Stimulated activated naive CD8-positive, alpha-beta T cell treated with anti-CD3 and anti-CD28 coated beads, Interleukin-15, Interleukin-2, amounts not matched to agents 100 ng/mL and 50 ng/mL, for 24 hours (primary cell): ENCODE measurements at regions not wholly inside any gene's neighbourhood (a gene's known extent, or its start where the extent isn't known, plus 50 kb on each side); places are given as distances from the start of the nearest gene placed in this dataset.
"Not testable (repeated sequence)": the region's sequence is repeated elsewhere in the genome, so short reads cannot be mapped to it uniquely, and the experiment has no call there.

ENCODE experiments used
- H3K27ac Mint-ChIP-seq: one replicate; pipeline ENCODE4 v1.8.0; 2021; ENCODE audit warnings: mild to moderate bottlenecking, mixed read lengths
- H3K27me3 Mint-ChIP-seq: one replicate; pipeline ENCODE4 v1.8.0; 2021; ENCODE audit warnings: mixed read lengths
- H3K36me3 Mint-ChIP-seq: one replicate; pipeline ENCODE4 v1.8.0; 2021; ENCODE audit warnings: low read depth, mixed read lengths
- H3K4me1 Mint-ChIP-seq: one replicate; pipeline ENCODE4 v1.8.0; 2021; ENCODE audit warnings: low read depth, mixed read lengths
- H3K4me3 Mint-ChIP-seq: one replicate; pipeline ENCODE4 v1.8.0; 2021; ENCODE audit warnings: mild to moderate bottlenecking, mixed read lengths
- H3K9me3 Mint-ChIP-seq: one replicate; pipeline ENCODE4 v1.8.0; 2021; ENCODE audit warnings: mixed read lengths

- Mint-ChIP-seq H3K4me3 (no peak overlapping the region), H3K27me3 (no peaks in the 10 kb centered on the region), H3K9me3 (no peaks in the 10 kb centered on the region), H3K27ac (no peak overlapping the region), H3K36me3 (peaks cover 54% of the 10 kb centered on the region), H3K4me1 (no peaks in the 10 kb centered on the region)
Observed at GRCh38 chr4:122973465-122973864, 51.1 kb upstream of the NUDT6 start.

DNA sequence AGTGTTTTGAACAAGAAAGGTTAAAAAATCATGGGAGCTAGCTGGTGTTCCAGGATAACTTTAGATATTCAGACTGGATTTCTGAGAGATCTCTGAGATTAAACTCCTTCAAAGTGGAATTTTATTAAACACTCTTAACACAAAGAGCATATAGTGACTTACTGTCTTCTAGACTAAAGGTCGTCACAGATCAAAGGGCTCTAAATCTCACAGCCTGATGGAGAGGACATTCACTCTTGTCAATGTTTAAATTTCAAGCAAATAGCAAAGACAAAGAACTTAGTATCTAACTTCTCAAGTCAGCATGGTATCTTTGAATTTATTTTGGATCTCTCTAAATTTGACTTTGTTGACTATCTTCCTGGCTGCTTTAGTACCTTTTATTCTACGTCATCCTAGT, 53.7 kb upstream of the NUDT6 start:
- Mint-ChIP-seq H3K27ac (no peak overlapping the region), H3K27me3 (no peaks in the 10 kb centered on the region), H3K36me3 (peaks cover 72% of the 10 kb centered on the region), H3K9me3 (no peaks in the 10 kb centered on the region), H3K4me3 (no peak overlapping the region), H3K4me1 (no peaks in the 10 kb centered on the region)

GRCh38 chr4:122977103-122977502, 54.7 kb upstream of the NUDT6 start:
- no peaks in the 10 kb centered on the region for H3K9me3 Mint-ChIP-seq
- no peaks in the 10 kb centered on the region for H3K4me1 Mint-ChIP-seq
- no peak overlapping the region for H3K4me3 Mint-ChIP-seq
- no peak overlapping the region for H3K27ac Mint-ChIP-seq
- H3K36me3 Mint-ChIP-seq: peaks cover 81% of the 10 kb centered on the region
- no peaks in the 10 kb centered on the region for H3K27me3 Mint-ChIP-seq

GRCh38 chr4:122978109-122978508, 55.7 kb upstream of the NUDT6 start:
- Mint-ChIP-seq H3K9me3 (no peaks in the 10 kb centered on the region), H3K4me1 (peaks cover 1% of the 10 kb centered on the region), H3K36me3 (peaks cover 80% of the 10 kb centered on the region), H3K27ac (no peak overlapping the region), H3K27me3 (no peaks in the 10 kb centered on the region), H3K4me3 (no peak overlapping the region)

DNA sequence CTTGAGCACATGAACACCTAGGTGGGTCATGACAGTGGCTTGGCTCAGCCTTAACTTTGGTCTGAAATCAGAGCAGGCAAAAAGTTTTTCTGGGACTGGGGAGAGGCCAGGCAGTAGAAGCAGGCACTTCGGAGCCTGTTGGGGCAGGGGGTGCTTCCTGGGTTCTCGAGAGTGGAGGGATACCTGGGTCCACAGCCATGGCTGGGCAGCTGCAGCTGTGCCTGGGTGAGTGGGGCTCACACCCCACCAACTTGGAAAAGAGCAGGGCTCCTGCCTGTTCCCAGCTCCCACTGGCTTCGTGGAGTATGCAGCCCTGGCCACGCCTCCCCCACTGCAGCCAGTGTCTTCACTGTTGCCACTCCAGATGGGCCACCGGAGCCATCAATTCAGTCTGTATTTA, 56.4 kb upstream of the NUDT6 start:
- peaks cover 80% of the 10 kb centered on the region for H3K36me3 Mint-ChIP-seq
- no peaks in the 10 kb centered on the region for H3K27me3 Mint-ChIP-seq
- H3K27ac Mint-ChIP-seq: no peak overlapping the region
- H3K9me3 Mint-ChIP-seq: no peaks in the 10 kb centered on the region
- H3K4me3 Mint-ChIP-seq: no peak overlapping the region
- H3K4me1 Mint-ChIP-seq: peaks cover 3% of the 10 kb centered on the region

- Mint-ChIP-seq H3K27me3 (no peaks in the 10 kb centered on the region), H3K4me1 (peaks cover 3% of the 10 kb centered on the region), H3K36me3 (peaks cover 82% of the 10 kb centered on the region), H3K4me3 (no peak overlapping the region), H3K9me3 (peaks cover 6% of the 10 kb centered on the region), H3K27ac (no peak overlapping the region)
Observed at GRCh38 chr4:122980860-122981259, 58.5 kb upstream of the NUDT6 start.

DNA sequence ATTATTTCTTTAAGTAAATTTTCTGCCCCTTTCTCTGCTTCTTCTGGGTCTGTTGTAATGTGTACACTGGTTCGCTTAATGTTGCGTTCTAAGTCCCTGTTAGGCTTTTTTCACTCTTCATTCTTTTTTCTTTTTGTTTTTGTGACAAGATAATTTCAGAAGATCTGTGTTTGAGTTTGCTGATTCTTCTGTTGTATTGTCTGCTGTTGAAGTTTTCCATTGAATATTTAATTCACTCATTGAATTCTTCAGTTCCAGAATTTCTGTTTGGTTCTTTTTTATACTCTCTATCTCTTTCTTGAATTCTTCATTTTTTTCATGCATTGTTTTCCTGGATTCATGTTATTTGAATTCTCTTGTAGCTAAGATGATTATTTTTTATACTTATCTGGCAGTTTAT, 66.3 kb upstream of the NUDT6 start:
- no peaks in the 10 kb centered on the region for H3K4me1 Mint-ChIP-seq
- no peaks in the 10 kb centered on the region for H3K27me3 Mint-ChIP-seq
- no peak overlapping the region for H3K4me3 Mint-ChIP-seq
- no peak overlapping the region for H3K27ac Mint-ChIP-seq
- H3K36me3 Mint-ChIP-seq: peaks cover 71% of the 10 kb centered on the region
- H3K9me3 Mint-ChIP-seq: peaks cover 34% of the 10 kb centered on the region

DNA sequence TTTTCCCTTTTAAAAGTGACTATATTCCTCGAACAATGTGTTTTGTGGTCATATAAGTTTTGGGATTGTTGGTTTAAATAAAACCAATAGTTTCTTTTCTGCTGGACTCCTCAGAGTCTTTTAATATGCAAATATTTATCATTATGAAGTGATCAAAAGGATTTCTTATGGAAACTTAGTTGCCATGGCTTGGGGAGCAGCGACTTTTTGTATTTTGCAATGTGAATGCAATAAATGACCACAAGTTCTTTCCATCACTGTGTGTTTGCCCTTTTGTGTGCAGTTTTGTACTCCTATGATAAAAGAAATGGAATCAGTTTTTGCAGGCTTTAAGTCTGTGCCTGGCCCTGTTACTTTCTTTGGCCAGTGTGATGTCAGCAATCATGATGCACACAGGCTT, 68.5 kb upstream of the NUDT6 start:
- H3K9me3 Mint-ChIP-seq: peaks cover 28% of the 10 kb centered on the region
- no peak overlapping the region for H3K4me3 Mint-ChIP-seq
- H3K36me3 Mint-ChIP-seq: peaks cover 57% of the 10 kb centered on the region
- no peak overlapping the region for H3K27ac Mint-ChIP-seq
- H3K27me3 Mint-ChIP-seq: no peaks in the 10 kb centered on the region
- no peaks in the 10 kb centered on the region for H3K4me1 Mint-ChIP-seq

DNA sequence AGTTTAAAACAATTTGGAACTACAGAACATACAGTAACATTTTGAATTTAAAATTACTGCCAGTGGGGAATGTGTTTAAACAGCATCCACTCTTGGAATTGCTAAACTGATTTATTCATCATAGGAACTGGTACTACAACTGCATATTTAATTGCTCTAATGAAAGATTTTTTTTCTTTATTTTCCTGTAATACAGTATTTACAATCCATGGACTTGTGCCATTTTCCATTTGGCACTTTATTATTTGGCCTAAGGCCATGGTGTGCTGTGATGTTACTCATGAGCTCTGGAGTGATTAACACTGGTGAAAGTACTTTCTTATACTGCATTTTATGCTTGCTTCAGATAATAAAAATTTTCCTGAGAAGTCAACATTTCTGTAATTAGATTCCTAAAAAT, 69.7 kb upstream of the NUDT6 start:
- Mint-ChIP-seq H3K27me3 (no peaks in the 10 kb centered on the region), H3K4me1 (no peaks in the 10 kb centered on the region), H3K36me3 (peaks cover 54% of the 10 kb centered on the region), H3K27ac (no peak overlapping the region), H3K4me3 (no peak overlapping the region), H3K9me3 (peaks cover 22% of the 10 kb centered on the region)

DNA sequence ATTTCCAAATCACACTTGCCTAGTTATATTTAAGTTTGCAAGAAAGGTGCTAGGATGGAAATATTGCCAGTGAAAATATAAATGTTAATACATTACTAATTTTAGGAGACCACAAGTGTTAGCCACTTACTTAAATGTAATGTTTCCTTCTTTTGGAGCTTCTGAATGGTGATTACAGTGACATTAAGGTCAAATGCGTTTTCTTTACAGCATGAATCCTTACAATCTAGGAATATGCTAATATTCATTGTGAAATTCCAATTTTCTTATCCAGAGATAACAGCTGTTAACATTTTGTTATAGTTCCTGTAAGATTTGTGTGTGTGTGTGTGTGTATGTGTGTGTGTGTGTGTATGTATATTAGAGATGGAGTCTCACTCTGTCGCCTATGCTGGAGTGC, 70.2 kb upstream of the NUDT6 start:
- Mint-ChIP-seq H3K27ac (no peak overlapping the region), H3K4me1 (peaks cover 4% of the 10 kb centered on the region), H3K4me3 (no peak overlapping the region), H3K27me3 (no peaks in the 10 kb centered on the region), H3K36me3 (peaks cover 55% of the 10 kb centered on the region), H3K9me3 (peaks cover 18% of the 10 kb centered on the region)

GRCh38 chr4:122996350-122996749, 74.0 kb upstream of the NUDT6 start:
- Mint-ChIP-seq H3K27ac (no peak overlapping the region), H3K27me3 (no peaks in the 10 kb centered on the region), H3K4me3 (no peak overlapping the region), H3K9me3 (peaks cover 5% of the 10 kb centered on the region), H3K4me1 (peaks cover 11% of the 10 kb centered on the region), H3K36me3 (peaks cover 34% of the 10 kb centered on the region)

GRCh38 chr4:122997463-122998101, 75.2 kb upstream of the NUDT6 start:
- Mint-ChIP-seq H3K9me3 (peaks cover 5% of the 10 kb centered on the region), H3K27me3 (no peaks in the 10 kb centered on the region), H3K27ac (no peak overlapping the region), H3K4me1 (peaks cover 11% of the 10 kb centered on the region), H3K36me3 (peaks cover 35% of the 10 kb centered on the region), H3K4me3 (no peak overlapping the region)

GRCh38 chr4:123004079-123004478, 81.7 kb upstream of the NUDT6 start:
- H3K9me3 Mint-ChIP-seq: peaks cover 14% of the 10 kb centered on the region
- peaks cover 69% of the 10 kb centered on the region for H3K36me3 Mint-ChIP-seq
- H3K4me3 Mint-ChIP-seq, H3K4me1 Mint-ChIP-seq, H3K27ac Mint-ChIP-seq, H3K27me3 Mint-ChIP-seq: not testable (repeated sequence)

DNA sequence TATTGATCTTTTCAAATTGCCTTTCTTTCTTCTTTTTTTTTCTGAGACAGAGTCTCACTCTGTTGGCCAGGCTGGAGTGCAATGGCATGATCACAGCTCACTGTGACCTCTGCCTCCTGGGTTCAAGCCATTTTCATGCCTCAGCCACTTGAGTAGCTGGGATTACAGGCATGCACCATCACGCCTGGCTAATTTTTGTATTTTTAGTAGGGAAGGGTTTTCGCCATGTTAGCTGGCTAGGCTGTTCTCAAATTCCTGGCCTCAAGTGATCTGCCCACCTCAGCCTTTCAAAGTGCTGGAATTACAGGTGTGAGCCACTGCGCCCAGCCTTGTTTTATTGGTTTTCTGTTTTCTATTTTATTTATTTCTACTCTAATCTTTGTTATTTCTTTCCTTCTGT, 82.7 kb upstream of the NUDT6 start:
- not testable (repeated sequence) for H3K4me3 Mint-ChIP-seq

DNA sequence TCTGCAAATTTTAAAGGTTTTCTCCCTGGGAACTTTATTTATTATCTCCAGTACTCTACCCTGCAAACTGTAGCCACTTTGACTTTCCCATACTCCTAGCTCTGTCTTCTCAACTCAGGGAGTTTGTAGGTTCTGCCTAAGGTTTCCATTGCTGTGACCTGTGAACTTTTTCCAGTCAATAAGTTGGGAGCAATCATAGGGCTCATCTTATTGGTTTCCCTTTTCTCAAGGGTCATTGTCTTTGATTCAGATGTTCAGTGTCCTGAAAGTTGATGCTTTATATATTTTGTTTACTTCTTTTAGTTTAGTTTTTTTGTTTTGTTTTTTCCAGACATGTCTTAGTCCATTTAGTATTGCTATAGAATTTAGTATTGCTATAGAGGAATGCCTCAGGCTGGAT, 85.3 kb upstream of the NUDT6 start:
- Mint-ChIP-seq H3K27ac (no peak overlapping the region), H3K9me3 (peaks cover 14% of the 10 kb centered on the region), H3K27me3 (no peaks in the 10 kb centered on the region), H3K36me3 (peaks cover 84% of the 10 kb centered on the region), H3K4me3 (no peak overlapping the region), H3K4me1 (peaks cover 3% of the 10 kb centered on the region)

More for the DNA sequence above, 82.7 kb upstream of the NUDT6 start:
- H3K4me1 Mint-ChIP-seq, H3K27me3 Mint-ChIP-seq, H3K27ac Mint-ChIP-seq: not testable (repeated sequence)
- peaks cover 74% of the 10 kb centered on the region for H3K36me3 Mint-ChIP-seq
- H3K9me3 Mint-ChIP-seq: peaks cover 14% of the 10 kb centered on the region

- H3K4me1 Mint-ChIP-seq, H3K27me3 Mint-ChIP-seq, H3K9me3 Mint-ChIP-seq, H3K27ac Mint-ChIP-seq, H3K4me3 Mint-ChIP-seq: not testable (repeated sequence)
- H3K36me3 Mint-ChIP-seq: peaks cover 56% of the 10 kb centered on the region
Observed at GRCh38 chr4:123012416-123012815, 90.0 kb upstream of the NUDT6 start.
